Colonic mucosa (tissue), 4 donors: ENCODE measurements at regions not wholly inside any gene's neighbourhood (a gene's known extent, or its start where the extent isn't known, plus 50 kb on each side); places are given as distances from the start of the nearest gene placed in this dataset.

ENCODE experiments used
- DNase-seq: peaks from one replicate; pipeline ENCODE4 v3.0.0-alpha.2; 2020
- H3K27ac ChIP-seq: fragments of 200-600 bp; one replicate; pipeline ENCODE4 v1.8.0; 2021
- H3K27me3 ChIP-seq: fragments of 200-600 bp; one replicate; pipeline ENCODE4 v1.8.0; 2021
- H3K36me3 ChIP-seq: fragments of 200-600 bp; one replicate; pipeline ENCODE4 v1.8.0; 2021
- H3K4me1 ChIP-seq: fragments of 200-600 bp; one replicate; pipeline ENCODE4 v1.8.0; 2021; ENCODE audit warnings: mild to moderate bottlenecking
- H3K4me3 ChIP-seq: fragments of 200-600 bp; one replicate; pipeline ENCODE4 v1.8.0; 2021
- H3K9ac ChIP-seq, 2 donors: one replicate each; pipeline ENCODE4 v1.7.0; 2013; ENCODE audit warnings: control low read depth in 2 of 2, low read depth in 2 of 2, low read length in 2 of 2
- H3K9me3 ChIP-seq: fragments of 200-600 bp; one replicate; pipeline ENCODE4 v1.8.0; 2021
- CTCF ChIP-seq: fragments of 200-600 bp; IDR thresholded peaks from one replicate; pipeline ENCODE4 v1.8.0; 2022; ENCODE audit warnings: antibody characterized with exemption, mild to moderate bottlenecking
- intact Hi-C: fragments of 100-400 bp; cut with DNase I; formaldehyde crosslinking; loops from one replicate; pipeline ENCODE4 v1.14.1; 2022
- donor health status: healthy.
- donor health status: DM: no; HTN: no; CAD: no.
- donor health status: DM: no; HTN: no; CAD: no.

GRCh38 chr5:155259648-155260047 lies 246.1 kb downstream of the KIF4B start:
- Histone ChIP-seq H3K4me1 (no peaks in the 10 kb centered on the region), H3K9ac (no peak overlapping the region), H3K4me3 (no peak overlapping the region), H3K27ac (no peak overlapping the region), H3K9me3 (no peaks in the 10 kb centered on the region), H3K27me3 (no peaks in the 10 kb centered on the region), H3K36me3 (no peaks in the 10 kb centered on the region)
- TF ChIP-seq CTCF = no peak
- intact Hi-C loops = no loop called here
- DNase-seq = no peak

GRCh38 chr5:155260798-155261197 lies 247.2 kb downstream of the KIF4B start:
- H3K27me3 ChIP-seq = no peaks in the 10 kb centered on the region
- no peak overlapping the region for H3K4me3 ChIP-seq
- H3K9me3 ChIP-seq = no peaks in the 10 kb centered on the region
- H3K9ac ChIP-seq = no peak overlapping the region
- no peaks in the 10 kb centered on the region for H3K4me1 ChIP-seq
- no peak for DNase-seq
- TF ChIP-seq CTCF = no peak
- intact Hi-C loops = no loop called here
- H3K36me3 ChIP-seq = no peaks in the 10 kb centered on the region
- H3K27ac ChIP-seq = no peak overlapping the region

- intact Hi-C loops = no loop called here
- no peak overlapping the region for H3K4me3 ChIP-seq
- TF ChIP-seq CTCF = no peak
Observed at GRCh38 chr5:155263381-155263780, 249.8 kb downstream of the KIF4B start.

GRCh38 chr5:155264809-155265208 lies 251.3 kb downstream of the KIF4B start:
- Histone ChIP-seq H3K9me3 (no peaks in the 10 kb centered on the region), H3K9ac (no peak overlapping the region), H3K4me1 (no peaks in the 10 kb centered on the region), H3K27me3 (no peaks in the 10 kb centered on the region), H3K27ac (no peak overlapping the region), H3K4me3 (no peak overlapping the region), H3K36me3 (no peaks in the 10 kb centered on the region)
- no peak for TF ChIP-seq CTCF
- DNase-seq = no peak
- intact Hi-C loops = no loop called here

More at GRCh38 chr5:155263381-155263780, 249.8 kb downstream of the KIF4B start:
- no peaks in the 10 kb centered on the region for H3K36me3 ChIP-seq
- no peaks in the 10 kb centered on the region for H3K27me3 ChIP-seq
- no peak overlapping the region for H3K9ac ChIP-seq
- DNase-seq = no peak
- H3K9me3 ChIP-seq = no peaks in the 10 kb centered on the region
- no peak overlapping the region for H3K27ac ChIP-seq
- H3K4me1 ChIP-seq = no peaks in the 10 kb centered on the region

GRCh38 chr5:155268770-155269425 lies 255.3 kb downstream of the KIF4B start:
- H3K9me3 ChIP-seq = no peaks in the 10 kb centered on the region
- H3K4me3 ChIP-seq = no peak overlapping the region
- intact Hi-C loops = no loop called here
- H3K27ac ChIP-seq = no peak overlapping the region
- TF ChIP-seq CTCF = no peak
- H3K9ac ChIP-seq = no peak overlapping the region
- H3K36me3 ChIP-seq = no peaks in the 10 kb centered on the region
- H3K27me3 ChIP-seq = no peaks in the 10 kb centered on the region
- DNase-seq = no peak
- H3K4me1 ChIP-seq = no peaks in the 10 kb centered on the region
